ENCODE measurements at regions not wholly inside any gene's neighbourhood (a gene's known extent, or its start where the extent isn't known, plus 50 kb on each side); places are given as distances from the start of the nearest gene placed in this dataset.
"Not testable (repeated sequence)": the region's sequence is repeated elsewhere in the genome, so short reads cannot be mapped to it uniquely, and the experiment has no call there.

- no peak for DNase-seq (ENCODE audit: low read depth in 4 of 4, low spot score in 3 of 4)
Measured at GRCh38 chr13:87972568-87972967, 301.4 kb downstream of the SLITRK5 start.

- no peak for DNase-seq (ENCODE audit: low read depth in 4 of 4, low spot score in 3 of 4)
Measured at GRCh38 chr13:87975035-87975434, 303.9 kb downstream of the SLITRK5 start.

DNA sequence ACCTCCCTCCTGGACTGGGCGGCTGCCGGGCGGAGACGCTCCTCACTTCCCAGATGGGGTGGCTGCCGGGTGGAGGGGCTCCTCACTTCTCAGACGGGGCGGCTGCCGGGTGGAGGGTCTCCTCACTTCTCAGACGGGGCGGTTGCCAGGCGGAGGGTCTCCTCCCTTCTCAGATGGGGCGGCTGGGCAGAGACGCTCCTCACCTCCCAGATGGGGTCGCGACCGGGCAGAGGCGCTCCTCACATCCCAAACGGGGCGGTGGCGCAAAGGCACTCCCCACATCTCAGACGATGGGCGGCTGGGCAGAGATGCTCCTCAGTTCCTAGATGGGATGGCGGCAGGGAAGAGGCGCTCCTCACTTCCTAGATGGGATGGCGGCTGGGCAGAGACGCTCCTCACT is 305.5 kb downstream of the SLITRK5 start:
- not testable (repeated sequence) for DNase-seq (ENCODE audit: low read depth in 4 of 4, low spot score in 3 of 4)

GRCh38 chr13:87981416-87981815 is 310.2 kb downstream of the SLITRK5 start:
- no peak for DNase-seq (ENCODE audit: low read depth in 4 of 4, low spot score in 3 of 4)

GRCh38 chr13:87982400-87982799 is 311.2 kb downstream of the SLITRK5 start:
- DNase-seq (ENCODE audit: low read depth in 4 of 4, low spot score in 3 of 4), result no peak

GRCh38 chr13:87986639-87987250 is 315.6 kb downstream of the SLITRK5 start:
- DNase-seq (ENCODE audit: low read depth in 4 of 4, low spot score in 3 of 4), result no peak

- DNase-seq (ENCODE audit: low read depth in 4 of 4, low spot score in 3 of 4), result no peak
Measured at GRCh38 chr13:87998081-87998480, 326.9 kb downstream of the SLITRK5 start.

- DNase-seq (ENCODE audit: low read depth in 4 of 4, low spot score in 3 of 4), result no peak
Measured at GRCh38 chr13:87999240-87999700, 328.1 kb downstream of the SLITRK5 start.

DNA sequence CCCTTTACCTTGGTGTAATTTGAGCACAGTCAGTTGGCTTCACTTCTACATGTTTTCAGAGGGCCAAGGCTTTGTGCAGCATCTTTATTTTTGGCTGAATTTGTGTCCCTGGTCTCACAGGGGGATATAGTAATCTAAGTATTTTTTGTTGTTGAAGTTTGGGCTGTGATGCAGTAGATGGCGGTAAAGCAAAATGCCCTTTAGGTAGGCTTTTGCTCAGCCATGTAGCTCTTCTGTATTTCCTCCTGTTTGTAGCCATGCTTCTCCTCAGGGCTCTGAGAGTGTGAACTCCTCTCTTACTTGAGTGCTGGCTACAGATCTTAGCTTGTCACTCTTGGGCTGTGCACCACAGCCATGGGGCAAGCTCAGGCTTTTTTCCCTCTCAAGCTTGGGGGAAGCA is 328.6 kb downstream of the SLITRK5 start:
- DNase-seq (ENCODE audit: low read depth in 4 of 4, low spot score in 3 of 4), result no peak

DNA sequence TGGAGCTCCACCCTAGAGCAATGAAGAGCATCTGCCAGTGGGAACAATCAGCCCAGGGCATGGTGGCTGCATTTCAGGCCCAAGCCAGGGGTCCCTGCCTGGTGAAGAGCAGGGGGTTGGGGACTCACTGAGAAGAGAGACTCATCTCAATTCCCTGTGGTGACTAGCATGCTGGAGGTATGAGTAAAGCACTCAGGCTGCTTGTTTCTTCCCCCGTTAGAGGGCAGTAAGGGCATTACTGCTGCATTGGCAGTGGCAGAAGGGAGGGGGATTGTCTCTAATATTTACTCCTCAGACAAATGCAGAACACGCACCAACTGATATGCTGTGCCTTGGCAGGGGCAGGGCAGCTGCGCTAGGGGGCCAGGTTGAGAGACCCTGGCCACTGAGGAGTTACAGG is 329.1 kb downstream of the SLITRK5 start:
- no peak for DNase-seq (ENCODE audit: low read depth in 4 of 4, low spot score in 3 of 4)

DNA sequence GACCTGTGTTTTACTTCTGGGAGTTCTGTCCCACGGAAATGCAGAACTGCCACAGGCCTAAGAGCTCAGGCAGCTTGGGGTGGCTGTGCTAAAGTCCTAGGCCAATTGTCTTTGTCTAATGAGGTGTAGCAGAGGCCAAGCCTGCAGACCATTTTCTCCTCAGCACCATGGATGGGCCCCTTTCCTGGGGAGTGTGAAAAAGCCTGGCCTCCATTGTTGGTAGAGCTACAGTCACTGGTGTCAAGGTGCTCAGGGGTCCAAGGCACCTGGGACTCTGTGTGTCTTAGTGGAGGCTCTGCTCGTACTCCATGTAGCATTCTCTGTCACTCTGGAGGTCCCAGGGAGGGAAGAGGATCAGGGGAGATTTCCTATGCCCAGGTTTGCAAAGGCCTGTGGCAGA is 329.6 kb downstream of the SLITRK5 start:
- DNase-seq (ENCODE audit: low read depth in 4 of 4, low spot score in 3 of 4), result no peak

- no peak for DNase-seq (ENCODE audit: low read depth in 4 of 4, low spot score in 3 of 4)
Measured at GRCh38 chr13:88005188-88005587, 334.0 kb downstream of the SLITRK5 start.

- no peak for DNase-seq (ENCODE audit: low read depth in 4 of 4, low spot score in 3 of 4)
Measured at GRCh38 chr13:88014527-88014926, 343.4 kb downstream of the SLITRK5 start.

- no peak for DNase-seq (ENCODE audit: low read depth in 4 of 4, low spot score in 3 of 4)
Measured at GRCh38 chr13:88022431-88023208, 351.4 kb downstream of the SLITRK5 start.

- no peak for DNase-seq (ENCODE audit: low read depth in 4 of 4, low spot score in 3 of 4)
Measured at GRCh38 chr13:88026241-88026640, 355.1 kb downstream of the SLITRK5 start.

- DNase-seq (ENCODE audit: low read depth in 4 of 4, low spot score in 3 of 4), result no peak
Measured at GRCh38 chr13:88031980-88032559, 360.9 kb downstream of the SLITRK5 start.

GRCh38 chr13:88036205-88036604 is 365.0 kb downstream of the SLITRK5 start:
- DNase-seq (ENCODE audit: low read depth in 4 of 4, low spot score in 3 of 4), result not testable (repeated sequence)

DNA sequence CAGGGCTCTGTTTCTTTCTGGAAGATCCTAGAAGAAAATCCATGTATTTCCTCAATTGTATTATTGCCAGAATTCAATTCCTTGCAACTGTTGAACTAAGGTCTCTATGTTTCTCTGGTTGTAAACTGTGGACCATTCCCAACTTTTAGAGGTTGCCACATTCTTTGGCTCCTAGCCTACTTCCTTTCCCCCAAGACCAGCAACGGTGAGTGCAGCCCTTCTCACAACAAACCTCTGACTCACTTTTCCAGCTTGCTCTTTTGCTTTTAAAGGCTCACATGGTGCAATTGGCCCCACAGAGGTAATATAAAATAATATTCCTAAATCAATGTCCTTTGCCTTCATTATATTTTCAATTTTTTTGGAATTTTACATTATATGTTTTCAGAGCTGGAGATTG is 371.3 kb downstream of the SLITRK5 start:
- DNase-seq (ENCODE audit: low read depth in 4 of 4, low spot score in 3 of 4), result no peak

- DNase-seq (ENCODE audit: low read depth in 4 of 4, low spot score in 3 of 4), result no peak
Measured at GRCh38 chr13:88051746-88052482, 380.7 kb downstream of the SLITRK5 start.

GRCh38 chr13:88063741-88064140 is 392.6 kb downstream of the SLITRK5 start:
- DNase-seq (ENCODE audit: low read depth in 4 of 4, low spot score in 3 of 4), result no peak

DNA sequence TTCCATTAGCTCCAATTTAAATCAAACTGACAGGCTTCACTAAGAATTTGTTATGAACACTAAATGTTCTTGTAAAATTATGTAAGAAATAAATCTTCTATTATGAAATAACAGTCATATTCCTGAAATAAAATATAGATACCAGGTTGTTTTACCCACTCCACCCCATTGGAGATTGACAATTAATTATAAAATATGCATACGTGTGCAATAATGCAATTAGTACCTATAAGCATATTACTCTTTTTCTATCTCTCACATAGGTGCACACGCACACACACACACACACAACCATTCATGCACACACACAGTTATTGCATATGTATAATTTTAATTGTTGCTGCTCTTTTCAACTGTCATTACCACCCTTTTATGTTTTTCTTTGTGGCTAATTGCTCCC is 395.7 kb downstream of the SLITRK5 start:
- no peak for DNase-seq (ENCODE audit: low read depth in 4 of 4, low spot score in 3 of 4)
